Muscle of arm (tissue), 1 donor: ENCODE measurements at regions not wholly inside any gene's neighbourhood (a gene's known extent, or its start where the extent isn't known, plus 50 kb on each side); places are given as distances from the start of the nearest gene placed in this dataset.
"Not testable (repeated sequence)": the region's sequence is repeated elsewhere in the genome, so short reads cannot be mapped to it uniquely, and the experiment has no call there.

Experiments used
- DNase-seq: peaks from one replicate; pipeline ENCODE4 v3.0.0-alpha.2; 2013

- DNase-seq, result no peak
These were observed 121.1 kb downstream of the PDCD6IP start for GRCh38 chr3:33919312-33920120.

GRCh38 chr3:33920511-33920910, 122.1 kb downstream of the PDCD6IP start:
- DNase-seq, result no peak

- no peak for DNase-seq
These were observed 123.2 kb downstream of the PDCD6IP start for GRCh38 chr3:33921608-33922007.

GRCh38 chr3:33926998-33927605, 128.7 kb downstream of the PDCD6IP start:
- DNase-seq, result no peak

GRCh38 chr3:33929813-33930212, 131.4 kb downstream of the PDCD6IP start:
- DNase-seq, result no peak

- DNase-seq, result no peak
These were observed 133.1 kb downstream of the PDCD6IP start for GRCh38 chr3:33931512-33931911.

GRCh38 chr3:33932010-33932764, 133.8 kb downstream of the PDCD6IP start:
- no peak for DNase-seq

- no peak for DNase-seq
These were observed 137.9 kb downstream of the PDCD6IP start for GRCh38 chr3:33936171-33936920.

- no peak for DNase-seq
These were observed 138.6 kb downstream of the PDCD6IP start for GRCh38 chr3:33936921-33937525.

GRCh38 chr3:33937628-33938027, 139.2 kb downstream of the PDCD6IP start:
- no peak for DNase-seq

GRCh38 chr3:33940149-33940548, 141.7 kb downstream of the PDCD6IP start:
- DNase-seq, result no peak

- DNase-seq, result peak; percentile 8
These were observed 142.3 kb downstream of the PDCD6IP start for GRCh38 chr3:33940736-33941135.

GRCh38 chr3:33941804-33942203, 143.4 kb downstream of the PDCD6IP start:
- DNase-seq, result no peak

GRCh38 chr3:33942483-33943150, 144.2 kb downstream of the PDCD6IP start:
- DNase-seq, result no peak

- no peak for DNase-seq
These were observed 144.8 kb downstream of the PDCD6IP start for GRCh38 chr3:33943277-33943676.

- DNase-seq, result not testable (repeated sequence)
These were observed 148.2 kb downstream of the PDCD6IP start for GRCh38 chr3:33946612-33947011.

GRCh38 chr3:33947272-33948195, 149.1 kb downstream of the PDCD6IP start:
- no peak for DNase-seq

GRCh38 chr3:33949074-33949473, 150.6 kb downstream of the PDCD6IP start:
- DNase-seq, result no peak

GRCh38 chr3:33954956-33955355, 156.5 kb downstream of the PDCD6IP start:
- no peak for DNase-seq

GRCh38 chr3:33956206-33956605, 157.8 kb downstream of the PDCD6IP start:
- DNase-seq, result no peak
